NCI-H526 (cell line): ENCODE measurements at regions not wholly inside any gene's neighbourhood (a gene's known extent, or its start where the extent isn't known, plus 50 kb on each side); places are given as distances from the start of the nearest gene placed in this dataset.
A peak's percentile ranks its signal among the peaks of the same experiment; 100 is the strongest.
"Not testable (repeated sequence)": the region's sequence is repeated elsewhere in the genome, so short reads cannot be mapped to it uniquely, and the experiment has no call there.

Source experiments
- DNase-seq, 2 experiments: peaks; one replicate each; lab custom pipeline; 2025; lab: John Stamatoyannopoulos, UW

DNA sequence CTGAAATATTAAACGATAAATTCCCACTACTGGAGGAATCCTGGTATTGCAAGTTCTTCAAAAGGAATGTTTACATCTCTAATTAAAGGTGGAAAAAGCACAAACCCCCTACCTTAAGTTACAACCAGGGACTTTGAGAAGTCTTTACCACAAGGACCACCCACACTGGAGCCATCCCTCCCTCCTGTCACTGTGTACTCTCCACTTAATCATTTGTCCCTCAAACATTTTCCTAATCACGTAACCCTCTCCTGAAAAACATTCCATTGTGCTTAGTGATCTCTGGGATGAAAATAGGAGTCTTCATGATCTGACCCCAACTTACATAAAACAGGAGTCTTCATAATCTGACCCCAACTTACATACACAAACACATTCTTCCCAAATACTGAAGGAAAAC lies 85.7 kb downstream of the SUCLG1 start:
- DNase-seq: no peak

DNA sequence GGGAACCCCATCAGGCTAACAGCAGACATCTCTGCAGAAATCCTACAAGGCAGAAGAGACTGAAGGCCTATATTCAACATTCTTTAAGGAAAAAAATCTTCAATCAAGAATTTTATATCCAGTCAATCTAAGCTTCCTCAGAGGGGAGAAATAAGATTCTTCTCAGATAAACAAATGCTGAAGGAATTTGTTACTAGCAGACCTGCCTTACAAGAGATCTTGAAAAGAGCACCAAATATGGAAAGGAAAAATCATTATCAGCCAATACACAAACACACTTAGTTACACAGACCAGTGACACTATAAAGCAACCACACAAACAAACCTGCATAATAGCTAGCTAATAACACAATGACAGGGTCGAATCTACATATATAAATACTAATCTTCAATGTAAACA lies 96.5 kb downstream of the SUCLG1 start:
- DNase-seq: no peak

DNA sequence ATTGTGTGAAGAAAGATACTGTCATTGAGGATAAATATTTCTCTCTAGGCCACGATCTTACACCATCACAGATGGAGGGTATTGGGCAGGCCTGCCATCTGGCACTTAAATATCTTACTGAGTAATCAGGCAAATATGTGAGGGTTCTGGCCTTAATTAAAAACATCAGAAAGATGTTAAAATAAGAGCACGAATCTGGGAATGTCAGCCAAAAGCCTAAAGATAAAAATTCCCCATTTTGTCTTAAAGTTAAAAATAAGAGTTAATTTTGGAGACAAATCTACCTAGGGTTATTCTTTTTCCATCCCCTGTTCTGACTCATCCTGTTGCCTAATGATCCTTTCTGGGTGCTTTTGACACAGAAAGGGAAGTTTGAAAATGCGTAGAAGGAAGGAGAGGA lies 121.0 kb downstream of the SUCLG1 start:
- DNase-seq: no peak

DNA sequence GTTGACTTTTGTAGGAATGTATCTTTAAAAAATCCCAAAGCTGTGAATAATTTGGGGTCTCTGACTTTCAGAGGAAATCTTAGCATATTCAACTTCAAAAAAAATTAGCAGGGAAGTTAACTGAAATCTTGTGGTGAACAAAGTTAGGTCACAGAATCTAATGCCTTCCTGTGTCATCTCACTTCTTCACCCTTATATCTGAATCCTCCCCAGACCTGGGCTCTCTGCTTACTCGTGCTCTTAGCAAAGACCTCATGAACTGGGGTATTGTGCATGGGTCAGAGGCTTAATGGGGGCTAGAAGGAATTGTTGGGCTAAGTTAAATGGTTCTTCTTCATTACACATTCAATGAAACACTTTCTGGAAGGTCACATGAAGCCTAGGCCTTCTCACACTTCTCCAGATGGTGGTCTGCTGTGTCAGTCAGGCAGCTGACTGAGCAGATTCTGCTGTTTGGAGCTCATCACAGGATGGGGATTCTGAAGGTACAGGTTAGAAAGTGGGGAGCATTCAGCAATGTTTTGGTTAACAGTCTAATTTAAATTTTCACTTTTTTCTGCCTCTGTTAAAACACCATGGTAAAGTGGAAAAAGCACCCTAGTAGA lies 131.3 kb downstream of the SUCLG1 start:
- DNase-seq: no peak

DNA sequence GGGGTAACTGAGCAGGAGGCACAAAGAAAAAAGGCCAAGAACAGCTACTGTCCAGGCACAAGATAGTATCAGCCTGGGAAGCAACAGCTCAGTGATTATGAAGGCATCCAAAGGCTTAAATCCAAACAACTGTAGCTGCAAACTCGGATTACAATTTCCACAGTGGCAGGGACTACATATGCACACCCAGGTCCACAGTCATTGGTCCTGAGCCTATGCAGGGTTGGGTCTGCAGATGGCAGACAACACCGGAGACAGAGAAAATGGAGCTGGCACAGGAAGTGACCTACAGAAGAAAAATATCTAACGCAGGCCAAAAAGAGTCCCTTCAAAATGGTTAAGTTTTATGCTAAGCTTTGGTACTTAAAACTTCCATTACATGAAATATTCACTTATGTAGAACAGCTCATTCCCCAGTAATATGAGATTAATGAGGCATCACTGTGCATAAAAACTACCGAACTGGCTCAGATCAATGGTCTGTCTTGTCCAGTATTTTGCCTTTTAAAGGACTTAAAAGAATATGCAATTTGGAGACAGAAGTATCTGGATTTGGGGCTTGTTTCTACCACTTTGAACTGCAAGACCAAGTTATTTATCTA lies 132.1 kb downstream of the SUCLG1 start:
- DNase-seq: no peak

DNA sequence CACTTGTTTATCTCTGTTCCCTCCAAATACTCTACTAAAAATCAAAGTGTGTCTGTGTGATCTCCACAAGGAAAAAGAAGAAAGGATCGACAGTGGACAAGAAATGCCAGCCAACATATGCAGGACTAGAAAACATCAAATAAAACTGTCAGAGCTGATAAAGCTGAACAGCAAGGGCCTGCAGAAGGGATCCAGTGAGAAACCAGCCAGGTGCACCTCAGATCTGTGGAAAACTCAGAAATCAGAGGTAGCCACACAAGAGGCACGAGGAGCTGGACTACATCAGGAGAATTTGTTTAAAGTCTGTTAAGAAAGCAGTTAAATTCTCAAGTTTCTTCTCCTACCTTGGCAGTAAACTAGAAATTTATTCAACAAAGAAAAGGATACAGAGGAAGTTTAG lies 135.2 kb downstream of the SUCLG1 start:
- DNase-seq: no peak

DNA sequence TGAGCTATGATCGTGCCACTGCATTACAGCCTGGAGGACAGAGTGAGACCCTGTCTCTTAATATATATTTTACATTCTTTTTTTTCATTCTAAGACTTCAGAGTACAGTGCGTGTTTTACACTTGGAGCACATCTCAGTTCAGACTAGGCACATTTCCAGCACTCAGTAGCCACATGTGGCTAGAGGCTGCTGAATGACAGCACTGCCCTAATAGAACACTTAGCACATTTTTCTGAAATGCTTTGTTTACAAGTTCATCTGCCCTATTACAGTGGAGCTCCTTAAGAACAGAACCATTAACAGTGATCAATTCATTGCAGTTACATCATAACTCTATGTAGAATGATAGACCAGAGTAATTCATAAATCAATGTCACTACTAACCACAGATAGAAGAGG lies 138.1 kb downstream of the SUCLG1 start:
- DNase-seq: no peak

DNA sequence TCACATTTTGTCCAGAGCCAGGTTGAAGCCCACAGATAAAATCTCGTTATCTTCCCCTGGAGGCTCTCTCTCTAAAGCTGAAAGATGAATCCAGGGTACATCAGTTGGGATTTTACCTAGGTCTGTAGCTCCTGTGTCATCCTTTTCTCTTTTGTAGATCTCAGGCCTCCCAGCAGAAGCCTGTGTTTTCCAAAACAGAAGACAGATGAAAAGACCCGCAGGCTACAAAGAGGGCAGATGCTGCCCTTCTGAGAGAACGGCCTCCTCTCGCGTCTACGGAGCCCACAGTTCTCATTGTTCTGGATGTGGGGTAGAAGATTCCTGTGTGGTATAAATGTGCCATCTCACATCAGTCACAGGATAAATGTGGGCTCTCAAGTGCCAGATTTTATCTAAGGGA lies 139.5 kb downstream of the SUCLG1 start:
- DNase-seq: no peak

DNA sequence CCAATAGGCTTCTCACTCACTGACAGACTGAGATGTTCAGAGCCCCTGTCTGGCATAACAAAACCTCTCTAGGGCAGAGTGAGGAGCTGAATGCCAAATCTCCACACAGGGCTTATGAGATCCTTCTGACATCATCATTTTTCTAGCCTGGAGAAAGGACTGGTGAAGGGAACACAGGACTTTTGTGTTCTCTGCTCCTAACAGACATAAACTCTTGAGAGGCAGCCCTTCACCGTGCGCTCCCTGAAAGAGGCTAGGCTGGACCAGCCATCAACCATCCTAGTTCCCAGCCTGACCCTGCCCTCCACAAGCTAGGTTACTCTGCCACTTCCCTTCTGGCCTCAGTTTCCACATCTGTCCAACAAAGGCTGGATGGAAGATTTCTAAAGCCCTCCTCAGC lies 141.9 kb downstream of the SUCLG1 start:
- DNase-seq: no peak

DNA sequence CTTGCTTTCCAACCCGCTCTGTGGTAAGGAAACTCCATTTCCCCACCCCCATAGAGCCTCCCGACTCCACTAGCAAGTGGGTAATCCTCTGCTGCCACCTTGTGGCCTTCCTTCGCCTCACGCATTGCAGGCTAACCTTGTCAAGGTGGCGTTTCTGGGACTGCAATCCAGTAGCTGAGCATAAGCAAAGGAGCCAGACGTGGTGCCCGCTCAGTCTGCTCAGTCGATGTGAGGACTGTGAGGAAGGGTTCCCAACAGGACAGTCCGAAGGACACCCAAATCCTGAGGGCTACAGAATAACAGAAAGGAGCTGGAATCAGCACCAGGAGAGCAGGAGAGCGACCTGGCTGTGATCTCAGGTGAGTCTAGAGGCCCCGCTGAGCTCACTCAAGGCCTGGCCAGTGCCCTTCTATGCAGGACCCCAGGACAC lies 144.2 kb downstream of the SUCLG1 start:
- DNase-seq: peak; percentile 34 to 86

DNA sequence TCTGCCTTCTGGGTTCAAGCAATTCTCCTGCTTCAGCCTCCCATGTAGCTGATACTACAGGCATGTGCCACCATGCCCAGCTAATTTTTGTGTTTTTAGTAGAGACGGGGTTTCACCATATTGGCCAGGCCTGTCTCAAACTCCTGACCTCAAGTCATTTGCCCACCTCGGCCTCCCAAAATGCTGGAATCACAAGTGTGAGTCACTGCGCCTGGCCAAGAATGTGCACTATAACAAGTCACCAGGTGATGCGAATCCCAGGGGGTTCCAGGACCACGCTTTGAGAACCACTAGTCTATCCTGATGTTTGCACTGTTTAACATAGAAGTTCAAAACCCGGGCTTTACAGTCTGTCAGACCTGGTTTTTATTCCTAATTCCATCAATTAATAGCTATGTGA lies 144.8 kb downstream of the SUCLG1 start:
- DNase-seq: no peak

DNA sequence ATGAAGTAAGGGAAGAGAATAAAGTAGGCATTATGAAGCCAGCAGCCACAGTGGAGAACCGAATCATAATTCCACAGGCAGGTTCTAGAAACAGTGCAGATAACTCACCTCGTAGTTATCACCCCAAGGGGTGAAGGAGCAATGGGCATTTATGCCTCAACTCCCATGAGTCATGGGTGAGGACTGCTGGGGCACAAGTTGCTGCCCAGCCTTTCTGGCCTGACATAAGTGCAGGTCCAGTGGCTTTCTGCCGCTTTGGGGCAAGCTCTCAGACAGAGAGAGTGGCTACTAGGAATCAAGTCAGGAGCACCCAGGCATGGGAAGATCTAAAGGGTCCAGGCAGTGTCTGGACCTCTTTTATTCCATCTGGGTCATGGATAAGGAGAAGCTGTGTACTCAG lies 149.8 kb downstream of the SUCLG1 start:
- DNase-seq: no peak

DNA sequence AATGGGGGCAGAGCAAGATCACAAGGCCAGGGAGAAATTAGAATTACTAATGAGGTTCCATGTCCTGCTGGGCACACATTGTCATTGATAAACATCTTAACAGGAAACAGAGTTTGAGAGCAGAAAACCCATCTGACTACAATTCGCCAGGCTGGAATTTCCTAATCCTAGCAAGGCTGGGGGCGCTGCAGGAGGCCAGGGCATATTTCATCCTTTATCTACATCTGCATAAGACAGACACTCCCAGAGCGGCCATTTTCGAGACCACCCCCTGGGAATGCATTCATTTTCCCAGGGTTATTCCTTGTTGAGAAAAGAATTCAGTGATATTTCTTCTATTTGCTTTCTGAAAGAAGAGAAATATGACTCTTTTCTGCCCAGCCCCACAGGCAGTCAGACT lies 152.7 kb downstream of the SUCLG1 start:
- no peak for DNase-seq

DNA sequence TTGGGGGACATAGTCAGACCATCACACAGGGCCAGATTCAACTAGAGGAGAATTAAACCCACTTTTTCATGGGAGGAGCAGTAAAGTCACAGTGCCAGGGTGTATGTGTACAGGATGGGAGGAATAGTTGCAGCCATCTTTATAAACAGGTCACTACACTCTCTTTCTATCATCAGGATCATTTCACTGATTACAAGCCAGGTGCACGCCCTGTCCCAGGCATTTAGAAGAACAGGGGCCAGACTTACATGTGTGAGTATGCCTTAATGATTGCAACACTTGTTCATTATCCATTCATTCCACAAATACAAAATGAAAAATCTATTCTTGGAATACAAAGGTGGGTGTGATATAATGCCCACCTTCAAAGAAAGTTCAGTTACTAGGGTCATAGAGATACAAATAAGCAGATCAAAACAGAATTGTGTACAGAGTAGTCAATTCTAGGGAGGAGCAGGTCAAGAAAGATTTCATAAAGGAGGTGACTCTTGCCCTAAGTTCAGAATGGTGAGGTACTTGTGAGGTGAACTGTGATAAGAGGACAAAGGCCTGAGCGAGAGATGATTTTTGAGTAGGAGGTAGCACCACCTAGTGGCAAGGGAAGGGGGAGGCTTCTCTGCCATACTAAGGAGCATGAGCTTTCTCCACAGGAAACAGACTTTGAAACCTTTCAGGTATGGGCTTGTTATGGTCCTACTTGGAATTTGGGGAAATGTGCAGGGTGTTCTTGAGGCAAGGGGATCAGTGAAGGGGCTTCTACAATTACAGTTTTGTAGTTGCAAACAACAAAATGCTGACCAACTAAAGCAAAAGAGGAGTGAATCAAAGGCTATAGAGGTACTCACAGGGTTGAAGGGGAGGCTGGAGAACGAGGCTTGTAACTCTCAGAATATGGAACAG lies 156.3 kb downstream of the SUCLG1 start:
- peak in 1 of 2 experiments; percentile 39 for DNase-seq

DNA sequence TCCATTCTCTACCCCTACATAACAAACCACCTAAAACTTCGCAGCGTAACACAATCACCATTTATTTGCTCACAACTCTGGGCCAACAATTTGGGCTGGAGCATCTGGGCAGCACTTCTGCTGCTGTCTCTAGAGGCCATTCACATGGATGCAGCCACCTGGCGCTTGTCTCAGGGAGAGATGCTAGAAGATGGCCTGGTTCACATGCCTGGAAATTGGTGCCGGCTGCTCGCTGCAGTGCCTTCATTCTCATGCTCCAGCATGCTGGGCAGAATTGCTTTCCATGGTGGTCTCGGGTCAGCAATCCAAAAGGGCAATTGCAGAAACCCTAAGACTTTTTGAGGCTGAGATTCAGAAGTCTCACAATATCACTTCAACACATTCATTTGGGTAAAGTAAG lies 157.4 kb downstream of the SUCLG1 start:
- no peak for DNase-seq

DNA sequence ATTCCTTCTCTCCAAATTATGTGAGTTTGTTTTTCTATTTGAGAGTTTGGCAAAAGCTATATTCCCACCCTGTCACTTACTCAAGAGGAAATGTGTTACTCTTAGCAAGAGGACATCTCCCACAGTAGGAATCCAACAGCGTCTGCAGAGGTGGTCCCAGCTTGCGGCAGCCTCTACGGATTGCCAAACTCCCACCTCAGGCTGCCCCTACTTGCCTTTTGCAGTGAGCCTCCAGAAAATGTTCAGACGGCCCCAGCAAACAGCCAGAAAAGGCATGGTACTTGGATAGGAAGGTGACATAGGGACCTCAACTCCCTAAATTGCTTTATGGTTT lies 158.4 kb downstream of the SUCLG1 start:
- no peak for DNase-seq

DNA sequence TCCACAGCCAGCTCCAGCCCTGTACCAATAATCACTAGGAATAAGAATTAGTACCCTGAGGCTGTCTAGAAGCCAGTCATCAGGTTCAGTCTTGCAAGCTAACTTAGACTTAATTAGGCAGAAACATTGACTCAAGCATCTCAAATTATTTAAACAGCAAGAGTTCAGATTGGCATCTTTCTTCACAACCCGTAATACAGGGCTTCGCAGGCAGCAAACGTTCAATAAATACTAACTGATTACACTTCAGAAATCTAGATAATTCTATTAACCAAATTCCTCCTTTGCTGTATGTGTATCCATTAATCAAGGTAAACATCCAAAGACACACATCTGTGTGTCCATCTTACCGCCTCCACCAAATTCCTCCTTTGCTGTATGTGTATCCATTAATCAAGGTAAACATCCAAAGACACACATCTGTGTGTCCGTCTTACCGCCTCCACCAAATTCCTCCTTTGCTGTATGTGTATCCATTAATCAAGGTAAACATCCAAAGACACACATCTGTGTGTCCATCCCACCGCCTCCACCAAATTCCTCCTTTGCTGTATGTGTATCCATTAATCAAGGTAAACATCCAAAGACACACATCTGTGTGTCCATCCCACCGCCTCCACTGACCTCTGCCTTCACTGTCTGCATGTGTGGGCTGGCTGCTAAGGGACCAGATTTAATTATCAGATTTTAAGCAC lies 158.9 kb downstream of the SUCLG1 start:
- DNase-seq: not testable (repeated sequence)

DNA sequence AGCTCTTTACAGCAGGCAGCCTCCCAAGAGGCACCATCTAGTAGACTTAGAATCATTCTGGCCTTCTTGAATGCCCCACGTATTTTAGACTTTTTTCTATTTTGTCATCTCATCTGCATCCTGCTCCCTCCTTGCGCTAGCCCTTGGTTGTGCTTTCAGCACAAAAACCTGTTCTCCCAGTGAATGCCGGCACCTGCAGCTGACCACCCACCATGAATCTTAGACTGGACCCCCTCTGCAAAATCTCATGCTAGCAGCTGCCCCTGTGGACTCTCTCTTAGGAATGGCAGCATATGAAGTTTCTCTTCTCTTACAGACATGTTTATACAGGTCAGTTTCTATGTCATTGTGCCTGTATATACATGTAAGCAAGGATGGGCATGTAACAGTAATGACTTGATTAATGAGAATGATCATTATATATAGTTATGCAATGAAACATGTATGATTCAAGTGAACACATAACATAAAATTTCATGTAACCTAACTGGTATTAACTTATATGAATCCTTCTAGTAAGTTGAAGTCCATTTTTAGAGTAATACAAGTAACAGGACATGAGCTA lies 159.8 kb downstream of the SUCLG1 start:
- DNase-seq: no peak

DNA sequence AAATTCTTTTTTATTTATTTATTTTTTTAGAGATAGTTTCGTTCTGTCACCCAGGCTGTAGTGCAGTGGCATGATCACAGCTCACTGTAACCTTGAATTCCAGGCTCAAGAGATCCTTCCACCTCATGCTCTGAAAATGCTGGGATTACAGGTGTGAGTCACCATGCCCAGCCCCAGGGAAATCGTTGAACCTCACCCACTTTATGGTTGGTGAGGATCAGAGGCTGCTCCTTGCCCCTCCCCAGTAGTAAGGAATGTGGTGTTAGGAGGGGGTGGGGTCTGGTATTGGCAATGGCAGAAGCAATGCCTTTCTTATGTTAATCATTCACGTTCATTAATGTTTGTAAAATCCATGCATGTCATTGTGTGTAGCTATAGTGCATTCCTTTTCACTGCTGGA lies 161.9 kb downstream of the SUCLG1 start:
- no peak for DNase-seq

DNA sequence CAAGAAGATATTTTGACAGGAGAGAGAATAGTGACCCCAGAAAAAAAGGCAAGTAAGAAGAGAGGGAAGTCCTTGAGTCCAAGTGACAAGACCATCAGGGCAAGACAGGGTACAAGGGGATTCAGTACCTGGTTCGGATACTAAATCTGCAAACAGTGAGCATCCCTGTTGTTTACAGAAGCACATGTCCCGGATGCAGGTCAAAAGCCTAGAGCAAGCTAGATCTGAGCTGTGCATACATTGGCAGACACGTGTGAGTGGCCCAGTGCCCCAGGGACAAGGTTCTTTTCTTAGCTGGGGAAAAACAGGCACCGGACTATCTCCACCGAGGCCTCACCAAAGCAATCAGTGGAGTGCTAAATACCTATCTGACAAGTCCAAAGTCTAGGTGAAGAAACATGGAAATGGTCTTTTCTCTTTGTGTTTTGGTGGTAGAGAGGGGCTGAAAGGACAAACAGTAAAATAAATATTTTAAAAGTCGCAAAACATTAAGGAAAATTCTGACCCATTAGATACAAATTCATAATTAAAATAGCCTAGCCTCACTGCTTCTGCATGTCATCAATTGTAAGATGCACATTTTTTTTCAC lies 165.2 kb downstream of the SUCLG1 start:
- no peak for DNase-seq

DNA sequence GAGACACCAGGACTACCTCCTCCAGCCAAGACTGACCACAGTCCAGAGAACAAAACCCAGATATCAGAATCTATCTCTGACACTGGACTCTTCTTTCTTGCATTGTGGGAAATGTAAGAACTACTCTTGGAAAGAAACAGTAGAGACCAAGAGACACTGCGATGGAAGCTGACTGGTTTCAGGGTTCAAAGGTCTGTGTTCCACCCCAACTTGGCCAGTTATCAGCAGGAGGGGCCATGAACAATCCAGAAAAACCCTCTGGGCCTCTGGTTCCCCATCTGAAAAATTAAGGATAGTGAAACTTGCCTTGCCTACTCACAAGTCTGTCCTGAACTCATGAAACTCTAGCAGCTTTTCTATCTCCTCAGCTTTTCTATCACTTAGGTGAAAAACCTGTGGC lies 166.5 kb downstream of the SUCLG1 start:
- no peak for DNase-seq

DNA sequence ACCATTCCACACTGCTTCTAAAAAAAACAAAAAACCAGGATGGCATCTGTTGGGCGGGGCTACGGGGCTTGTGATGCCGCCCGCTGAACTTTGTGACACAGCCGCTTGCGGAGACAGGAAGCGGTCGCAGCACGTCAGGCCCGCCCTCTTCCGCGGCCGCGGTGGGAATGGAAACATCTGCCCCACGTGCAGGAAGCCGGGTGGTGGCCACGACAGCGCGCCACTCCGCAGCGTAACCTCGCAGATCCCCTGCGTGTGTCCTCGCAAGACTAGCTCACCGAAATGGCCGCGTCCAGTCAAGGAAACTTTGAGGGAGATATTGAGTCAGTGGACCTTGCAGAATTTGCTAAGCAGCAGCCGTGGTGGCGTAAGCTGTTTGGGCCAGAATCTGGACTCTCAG lies 168.5 kb downstream of the SUCLG1 start:
- no peak for DNase-seq
